ENCODE measurements at regions not wholly inside any gene's neighbourhood (a gene's known extent, or its start where the extent isn't known, plus 50 kb on each side); places are given as distances from the start of the nearest gene placed in this dataset.

- TF ChIP-seq ISL1 (CRISPR knock-in tag; IDR thresholded peaks at IDR 0.05) (no peak), ESRRG (CRISPR knock-in tag; IDR thresholded peaks at IDR 0.05) (no peak), CSRNP3 (CRISPR knock-in tag; IDR thresholded peaks at IDR 0.05) (no peak), POU6F1 (CRISPR knock-in tag; IDR thresholded peaks at IDR 0.05; ENCODE audit: borderline replicate concordance, low read depth) (no peak), CREB5 (CRISPR knock-in tag; IDR thresholded peaks at IDR 0.05; ENCODE audit: low read depth) (no peak), RARB (CRISPR knock-in tag; IDR thresholded peaks at IDR 0.05) (no peak), ARNTL (CRISPR knock-in tag; IDR thresholded peaks at IDR 0.05; ENCODE audit: borderline replicate concordance, low read depth) (no peak), PPARA (CRISPR knock-in tag; IDR thresholded peaks at IDR 0.05; ENCODE audit: borderline replicate concordance) (no peak), GLIS3 (CRISPR knock-in tag; IDR thresholded peaks at IDR 0.05) (no peak), PATZ1 (CRISPR knock-in tag; IDR thresholded peaks at IDR 0.05; ENCODE audit: borderline replicate concordance) (no peak), TSHZ2 (CRISPR knock-in tag; IDR thresholded peaks at IDR 0.05) (no peak), OSR1 (CRISPR knock-in tag; IDR thresholded peaks at IDR 0.05) (no peak), ZFP30 (CRISPR knock-in tag; IDR thresholded peaks at IDR 0.05) (no peak), ZNF8 (CRISPR knock-in tag; IDR thresholded peaks at IDR 0.05) (no peak)
These were observed 213.7 kb upstream of the P2RY1 start for GRCh38 chr3:152621006-152621868.

Data from SK-N-SH treated with all-trans-retinoic acid at 6 μM for 48 hours (cell line).